OCI-LY3 (cell line): ENCODE measurements at regions not wholly inside any gene's neighbourhood (a gene's known extent, or its start where the extent isn't known, plus 50 kb on each side); places are given as distances from the start of the nearest gene placed in this dataset.

Source experiments
- CTCF ChIP-seq: fragments of 200-600, 300-600 bp; sonication (generic); IDR thresholded peaks from 2 replicates; pipeline ENCODE4 v1.5.1; 2014; ENCODE audit warnings: antibody characterized with exemption, low read length, low read depth
- EZH2phosphoT487 ChIP-seq: fragments of 200-600 bp; shearing (Covaris generic); IDR thresholded peaks from 2 replicates; pipeline ENCODE4 v1.6.1; 2018; ENCODE audit warnings: antibody characterized with exemption, mixed run types, low read depth

GRCh38 chr2:88856409-88857135, 165.1 kb downstream of the RPIA start:
- TF ChIP-seq EZH2phosphoT487, result no peak
- no peak for TF ChIP-seq CTCF
